Upper lobe of left lung (tissue), 6 donors: ENCODE measurements at regions not wholly inside any gene's neighbourhood (a gene's known extent, or its start where the extent isn't known, plus 50 kb on each side); places are given as distances from the start of the nearest gene placed in this dataset.

Experiments used
- ATAC-seq, 2 donors: fragments of 200-7000 bp; cut with Tn5 transposase; one replicate each; pipeline ENCODE4 v1.9.1; 2022; ENCODE audit warnings: mild to moderate bottlenecking in 2 of 2, moderate library complexity in 2 of 2; ENCODE audit not compliant: low FRiP score in 2 of 2
- DNase-seq, 2 donors: peaks; one replicate each; pipeline ENCODE4 v3.0.0-alpha.2; 2019 to 2020
- H3K27ac ChIP-seq, 4 donors: fragments of 200-600 bp; sonication (generic); one replicate each; pipeline ENCODE4 v1.5.1; 2016 to 2019
- H3K27me3 ChIP-seq, 4 donors: fragments of 200-600 bp; sonication (generic); one replicate each; pipeline ENCODE4 v1.5.1; 2017 to 2019
- H3K36me3 ChIP-seq, 4 donors: fragments of 200-600 bp; sonication (generic); one replicate each; pipeline ENCODE4 v1.5.1; 2016 to 2019
- H3K4me1 ChIP-seq, 4 donors: fragments of 200-600 bp; sonication (generic); one replicate each; pipeline ENCODE4 v1.5.1; 2018 to 2019
- H3K4me3 ChIP-seq, 4 donors: fragments of 200-600 bp; sonication (generic); one replicate each; pipeline ENCODE4 v1.5.1; 2017 to 2019; ENCODE audit warnings: mild to moderate bottlenecking in 2 of 4, moderate library complexity in 1 of 4
- H3K9me3 ChIP-seq, 4 donors: fragments of 200-600 bp; sonication (generic); one replicate each; pipeline ENCODE4 v1.5.1; 2018 to 2019
- CTCF ChIP-seq, 6 experiments: fragments of 450-650 bp in 4 of 6; fragments of 200-600 bp in 2 of 6; sonication (generic) in 2 of 6; IDR thresholded peaks; one replicate each; pipeline ENCODE4 v1.5.1; 2016 to 2019; ENCODE audit warnings: antibody characterized with exemption in 6 of 6
- EP300 ChIP-seq, 4 donors: sonication (generic); formaldehyde crosslinking; IDR thresholded peaks; one replicate each; pipeline ENCODE4 v1.5.1; 2017; ENCODE audit warnings: antibody characterized with exemption in 4 of 4, control low read depth in 2 of 4
- POLR2A ChIP-seq, 4 donors: fragments of 450-650 bp; IDR thresholded peaks; one replicate each; pipeline ENCODE4 v1.5.1; 2016 to 2017; ENCODE audit warnings: antibody characterized with exemption in 4 of 4, mild to moderate bottlenecking in 2 of 4
- POLR2AphosphoS5 ChIP-seq, 2 donors: sonication (generic); formaldehyde crosslinking; IDR thresholded peaks; one replicate each; pipeline ENCODE4 v1.5.1; 2017; ENCODE audit warnings: antibody characterized with exemption in 2 of 2
- WGBS, 2 donors: methylation state at CpG; one replicate each; pipeline ENCODE4 v1.1.5; 2017 to 2018; 5-methylcytosine and 5-hydroxymethylcytosine counted together
- donor health status: DM: no; HTN: no; CAD: no; lungs with moderate emphysema.
- donor health status: DM: no; HTN: yes; CAD: no; lungs with severe emphysema.

GRCh38 chr17:79137789-79138165 lies 63.2 kb downstream of the ENGASE start:
- no peak for ATAC-seq
- peak in 1 of 2 donors; percentile 75 for DNase-seq
- Histone ChIP-seq H3K27me3 (no peaks in the 10 kb centered on the region), H3K4me3 (no peak overlapping the region), H3K36me3 (no peaks in the 10 kb centered on the region), H3K4me1 (no peaks in the 10 kb centered on the region), H3K27ac (no peak overlapping the region), H3K9me3 (no peaks in the 10 kb centered on the region)
- TF ChIP-seq POLR2AphosphoS5 (IDR thresholded peaks at IDR 0.05): no peak
- no peak for TF ChIP-seq CTCF (IDR thresholded peaks at IDR 0.05)
- TF ChIP-seq EP300 (IDR thresholded peaks at IDR 0.05): no peak
- WGBS, 2 donors: 53 to 65% methylated on average over 16 to 22 of the region's 22 CpGs

- Histone ChIP-seq H3K4me1 (no peaks in the 10 kb centered on the region), H3K36me3 (no peaks in the 10 kb centered on the region), H3K27ac (no peak overlapping the region), H3K9me3 (no peaks in the 10 kb centered on the region), H3K27me3 (no peaks in the 10 kb centered on the region), H3K4me3 (no peak overlapping the region)
- 59 to 63% methylated on average over 17 to 26 of the region's 26 CpGs for WGBS, 2 donors
- TF ChIP-seq CTCF (IDR thresholded peaks at IDR 0.05): no peak
- no peak for TF ChIP-seq EP300 (IDR thresholded peaks at IDR 0.05)
- TF ChIP-seq POLR2AphosphoS5 (IDR thresholded peaks at IDR 0.05): no peak
- no peak for TF ChIP-seq POLR2A (IDR thresholded peaks at IDR 0.05)
- peak in 1 of 2 donors; percentile 67 for DNase-seq
- no peak for ATAC-seq
These were observed 62.6 kb downstream of the ENGASE start for GRCh38 chr17:79137015-79137788.

GRCh38 chr17:79136596-79136995 lies 62.0 kb downstream of the ENGASE start:
- DNase-seq (peak in 1 of 2 donors; percentile 42), ATAC-seq (no peak)
- TF ChIP-seq CTCF (IDR thresholded peaks at IDR 0.05): no peak
- TF ChIP-seq POLR2A (IDR thresholded peaks at IDR 0.05): no peak
- TF ChIP-seq POLR2AphosphoS5 (IDR thresholded peaks at IDR 0.05): no peak
- TF ChIP-seq EP300 (IDR thresholded peaks at IDR 0.05): no peak
- Histone ChIP-seq H3K27me3 (no peaks in the 10 kb centered on the region), H3K9me3 (no peaks in the 10 kb centered on the region), H3K36me3 (no peaks in the 10 kb centered on the region), H3K4me3 (no peak overlapping the region), H3K27ac (no peak overlapping the region), H3K4me1 (no peaks in the 10 kb centered on the region)
- 79 to 91% methylated on average over 5 to 10 of the region's 10 CpGs for WGBS, 2 donors
